SK-N-SH (cell line): ENCODE measurements at regions not wholly inside any gene's neighbourhood (a gene's known extent, or its start where the extent isn't known, plus 50 kb on each side); places are given as distances from the start of the nearest gene placed in this dataset.
"Not testable (repeated sequence)": the region's sequence is repeated elsewhere in the genome, so short reads cannot be mapped to it uniquely, and the experiment has no call there.

ENCODE experiments used
- CTCF ChIA-PET: fragments of 300-600, 350-600 bp; formaldehyde crosslinking; extraction: SDS; loops from one replicate; lab custom pipeline; 2021; lab: Yijun Ruan, JAX
- POLR2A ChIA-PET: fragments of 350-600 bp; sonication (Branson Sonifier 250); formaldehyde crosslinking; extraction: SDS; loops from one replicate; lab custom pipeline; 2020; ENCODE audit warnings: antibody characterized with exemption, inconsistent platforms; lab: Yijun Ruan, JAX
- DNase-seq: peaks from one replicate; pipeline ENCODE4 v3.0.0; 2012
- H2AFZ ChIP-seq: fragments of 200-600 bp; sonication (generic); 2 replicates; pipeline ENCODE4 v1.8.1; 2016; ENCODE audit warnings: antibody characterized with exemption, mild to moderate bottlenecking, low read depth
- H3F3A ChIP-seq: fragments of 200-600 bp; sonication (generic); replicated peaks from 2 replicates; pipeline ENCODE3; 2016; ENCODE audit warnings: antibody characterized with exemption, mild to moderate bottlenecking; ENCODE audit not compliant: insufficient read depth
- H3K27ac ChIP-seq, 2 experiments: fragments of 200-500 bp in 1 of 2; fragments of 200-600 bp in 1 of 2; sonication (Bioruptor generic) in 1 of 2; sonication (generic), shearing (Covaris generic) in 1 of 2; 2 replicates each; pipeline versions ENCODE4 v1.5.1 to v1.6.1; 2014 to 2016; ENCODE audit warnings: low read depth in 2 of 2, inconsistent platforms in 1 of 2, low read length in 1 of 2, mild to moderate bottlenecking in 1 of 2, mixed read lengths in 1 of 2
- H3K27me3 ChIP-seq: fragments of 200-600 bp; sonication (generic), shearing (Covaris generic); 2 replicates; pipeline ENCODE4 v1.6.1; 2016; ENCODE audit warnings: mixed run types; ENCODE audit not compliant: insufficient read depth
- H3K36me3 ChIP-seq, 2 experiments: fragments of 200-500 bp in 1 of 2; fragments of 200-600 bp in 1 of 2; sonication (Bioruptor generic) in 1 of 2; sonication (generic) in 1 of 2; replicated peaks in 1 of 2; 2 replicates each; pipeline versions ENCODE3 to v1.5.1; 2014 to 2016; ENCODE audit warnings: low read length in 1 of 2, mild to moderate bottlenecking in 1 of 2; ENCODE audit not compliant: insufficient read depth in 2 of 2, control insufficient read depth in 1 of 2
- H3K4me1 ChIP-seq, 2 experiments: fragments of 200-500 bp in 1 of 2; fragments of 200-600 bp in 1 of 2; sonication (Bioruptor generic) in 1 of 2; sonication (generic), shearing (Covaris generic) in 1 of 2; 2 replicates each; pipeline versions ENCODE4 v1.5.1 to v1.6.1; 2014 to 2016; ENCODE audit warnings: low read depth in 1 of 2, low read length in 1 of 2, mixed run types in 1 of 2; ENCODE audit not compliant: insufficient read depth in 2 of 2, control insufficient read depth in 1 of 2
- H3K4me2 ChIP-seq: fragments of 200-600 bp; sonication (generic), shearing (Covaris generic); 2 replicates; pipeline ENCODE4 v1.6.1; 2017; ENCODE audit warnings: mixed run types
- H3K4me3 ChIP-seq, 2 experiments: fragments of 200-500 bp in 1 of 2; fragments of 200-600 bp in 1 of 2; sonication (Bioruptor generic) in 1 of 2; sonication (generic), shearing (Covaris generic) in 1 of 2; 2 replicates each; pipeline versions ENCODE4 v1.5.1 to v1.8.1; 2014 to 2016; ENCODE audit warnings: low read depth in 2 of 2, inconsistent platforms in 1 of 2, low read length in 1 of 2, mild to moderate bottlenecking in 1 of 2, mixed read lengths in 1 of 2, moderate library complexity in 1 of 2
- H3K79me2 ChIP-seq: fragments of 200-600 bp; sonication (generic); 2 replicates; pipeline ENCODE4 v1.8.1; 2017; ENCODE audit warnings: mild to moderate bottlenecking; ENCODE audit not compliant: insufficient read depth
- H3K9ac ChIP-seq: fragments of 200-600 bp; sonication (generic); 2 replicates; pipeline ENCODE4 v1.6.1; 2017; ENCODE audit warnings: mixed run types
- H3K9me2 ChIP-seq: fragments of 200-600 bp; sonication (generic); 2 replicates; pipeline ENCODE4 v1.6.1; 2017; ENCODE audit warnings: mixed run types
- H3K9me3 ChIP-seq: fragments of 200-600 bp; sonication (generic); 2 replicates; pipeline ENCODE4 v1.6.1; 2017; ENCODE audit warnings: mixed run types, mild to moderate bottlenecking, moderate library complexity
- H4K20me1 ChIP-seq: fragments of 200-600 bp; sonication (generic); 2 replicates; pipeline ENCODE4 v1.6.1; 2017; ENCODE audit warnings: mild to moderate bottlenecking, mixed run types; ENCODE audit not compliant: insufficient read depth
- EP300 ChIP-seq, 2 experiments: IDR thresholded peaks; 2 replicates each; pipeline versions ENCODE4 v1.4.0 to v1.6.1; 2012; ENCODE audit warnings: borderline replicate concordance in 1 of 2, low read depth in 1 of 2, low read length in 1 of 2
- EZH2phosphoT487 ChIP-seq: fragments of 200-600 bp; sonication (generic); IDR thresholded peaks from 2 replicates; pipeline ENCODE4 v1.6.1; 2017; ENCODE audit warnings: low read depth, mixed run types, mild to moderate bottlenecking, antibody characterized with exemption, moderate library complexity, borderline replicate concordance
- FOXJ3 ChIP-seq: sonication (generic); formaldehyde crosslinking; IDR thresholded peaks from 2 replicates; pipeline ENCODE4 v1.5.1; 2020; ENCODE audit warnings: mild to moderate bottlenecking, missing genetic modification reagents
- GABPA ChIP-seq: IDR thresholded peaks from 2 replicates; pipeline ENCODE4 v1.4.0; 2012; ENCODE audit warnings: low read depth, mild to moderate bottlenecking
- MXI1 ChIP-seq: IDR thresholded peaks from 2 replicates; pipeline ENCODE4 v1.6.1; 2012; ENCODE audit warnings: mild to moderate bottlenecking, low read depth, low read length, improper control_type of control experiment
- RAD21 ChIP-seq: IDR thresholded peaks from 2 replicates; pipeline ENCODE4 v1.6.1; 2012; ENCODE audit warnings: mild to moderate bottlenecking, low read length
- RCOR1 ChIP-seq: fragments of 150-350 bp; IDR thresholded peaks from 2 replicates; pipeline ENCODE4 v1.6.1; 2017; ENCODE audit warnings: antibody characterized with exemption, low read length
- REST ChIP-seq: IDR thresholded peaks from 2 replicates; pipeline ENCODE4 v1.6.1; 2012; ENCODE audit warnings: mild to moderate bottlenecking, low read depth, low read length, moderate library complexity
- RFX5 ChIP-seq: IDR thresholded peaks from 2 replicates; pipeline ENCODE4 v1.6.1; 2012; ENCODE audit warnings: mild to moderate bottlenecking, improper control_type of control experiment, low read length
- RXRA ChIP-seq: IDR thresholded peaks from 2 replicates; pipeline ENCODE4 v1.4.0; 2012; ENCODE audit warnings: low read depth, mild to moderate bottlenecking, borderline replicate concordance
- TCF12 ChIP-seq: IDR thresholded peaks from 2 replicates; pipeline ENCODE4 v1.4.0; 2012
- USF2 ChIP-seq: fragments of 150-350 bp; IDR thresholded peaks from 2 replicates; pipeline ENCODE4 v1.6.1; 2017; ENCODE audit warnings: antibody characterized with exemption, low read length, low read depth, borderline replicate concordance
- YY1 ChIP-seq: IDR thresholded peaks from 2 replicates; pipeline ENCODE4 v1.4.0; 2012; ENCODE audit warnings: low read depth, mild to moderate bottlenecking
- WGBS: methylation state at CpG from one replicate; pipeline ENCODE4 v1.1.6; 2017; ENCODE audit warnings: low lambda C conversion rate; 5-methylcytosine and 5-hydroxymethylcytosine counted together
- TF ChIP-seq, protein P1 (sequence below): fragments of 200-600 bp; sonication (generic); IDR thresholded peaks from 2 replicates; pipeline ENCODE4 v1.6.1; 2017; ENCODE audit warnings: antibody characterized with exemption, mild to moderate bottlenecking, moderate library complexity
- TF ChIP-seq, protein P2 (sequence below): IDR thresholded peaks from 2 replicates; pipeline ENCODE4 v1.4.0; 2012; ENCODE audit warnings: low read depth, borderline replicate concordance
- TF ChIP-seq, protein P3 (sequence below): IDR thresholded peaks from 2 replicates; pipeline ENCODE4; 2012
- TF ChIP-seq, protein P4 (sequence below): fragments of 150-350 bp; IDR thresholded peaks from 2 replicates; pipeline ENCODE4 v1.6.1; 2016; ENCODE audit warnings: mild to moderate bottlenecking, low read depth, low read length
- TF ChIP-seq, protein P5 (sequence below): IDR thresholded peaks from 2 replicates; pipeline ENCODE4 v1.4.0; 2012; ENCODE audit warnings: low read depth

DNA sequence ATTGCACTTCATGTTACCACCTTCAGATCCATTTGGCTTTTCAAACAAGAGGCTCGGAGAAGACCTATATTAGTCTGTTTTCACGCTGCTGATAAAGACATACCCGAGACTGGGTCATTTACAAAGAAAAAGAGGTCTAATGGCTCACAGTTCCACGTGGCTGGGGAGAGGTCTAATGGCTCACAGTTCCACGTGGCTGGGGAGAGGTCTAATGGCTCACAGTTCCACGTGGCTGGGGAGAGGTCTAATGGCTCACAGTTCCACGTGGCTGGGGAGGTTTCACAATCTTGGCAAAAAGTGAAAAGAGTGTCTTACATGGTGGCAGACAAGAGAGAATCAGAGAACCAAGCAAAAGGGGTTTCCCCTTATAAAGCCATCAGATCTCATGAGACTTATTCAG is 268.0 kb downstream of the C16orf95 start:
- H3K9ac ChIP-seq, H3K9me2 ChIP-seq, H3K27ac ChIP-seq, H3F3A ChIP-seq, H3K36me3 ChIP-seq, H3K9me3 ChIP-seq, POLR2A ChIA-PET, H3K4me2 ChIP-seq, H4K20me1 ChIP-seq, H3K4me1 ChIP-seq, H2AFZ ChIP-seq, DNase-seq, H3K79me2 ChIP-seq, H3K4me3 ChIP-seq: not testable (repeated sequence)
- CTCF ChIA-PET: interaction anchor here (1.3 kb wide), 1 partner anchor 14 kb away, joined by 3 read pairs; no protein-coding TSS in a partner anchor
- H3K27me3 ChIP-seq: peaks cover 96% of the 10 kb centered on the region
- WGBS: 4% methylated on average over 7 of the region's 7 CpGs

DNA sequence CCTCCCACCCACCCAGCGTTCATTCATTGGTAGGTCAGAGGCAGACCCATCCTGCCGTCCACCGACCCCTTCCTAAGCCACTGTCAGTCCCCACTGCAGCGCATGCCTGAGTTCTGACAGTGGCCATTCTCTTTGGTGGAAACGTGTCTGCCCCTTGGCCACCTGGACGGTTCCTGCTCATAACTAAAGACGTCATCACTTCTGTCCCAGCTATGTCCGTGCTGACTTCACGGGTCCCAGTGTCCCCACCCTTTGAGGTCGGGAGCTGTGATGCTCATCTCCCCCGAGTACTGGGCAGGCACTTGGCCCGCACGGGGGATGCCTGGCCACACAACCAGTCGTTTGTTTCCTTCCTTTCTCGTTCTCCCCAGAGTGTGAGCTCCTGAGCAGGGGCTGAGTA is 267.1 kb downstream of the C16orf95 start:
- Histone ChIP-seq H3K4me2 (no peak overlapping the region), H3K9me3 (no peaks in the 10 kb centered on the region), H3K27ac (no peak overlapping the region), H3K27me3 (peaks cover 96% of the 10 kb centered on the region), H3K4me1 (no peaks in the 10 kb centered on the region), H3K9me2 (no peaks in the 10 kb centered on the region), H3F3A (peaks cover 6% of the 10 kb centered on the region), H3K9ac (no peak overlapping the region), H4K20me1 (peaks cover 4% of the 10 kb centered on the region), H2AFZ (no peak overlapping the region), H3K36me3 (no peaks in the 10 kb centered on the region), H3K4me3 (no peak overlapping the region), H3K79me2 (no peaks in the 10 kb centered on the region)
- 0% methylated on average over 6 of the region's 15 CpGs for WGBS
- no peak for DNase-seq
- POLR2A ChIA-PET: no interaction called here
- CTCF ChIA-PET: interaction anchor here (1.3 kb wide), 1 partner anchor 13 kb away, joined by 3 read pairs; no protein-coding TSS in a partner anchor
- TF ChIP-seq RFX5 (no peak), EP300 (IDR thresholded peaks at IDR 0.05; ENCODE audit: borderline replicate concordance in 1 of 2, low read depth in 1 of 2, low read length in 1 of 2) (no peak), USF2 (no peak), GABPA (no peak), TCF12 (no peak), REST (no peak), RXRA (no peak), FOXJ3 (CRISPR knock-in tag) (no peak), EZH2phosphoT487 (no peak), RCOR1 (no peak), RAD21 (no peak), YY1 (no peak), MXI1 (no peak)
- TF ChIP-seq, protein P1, sequence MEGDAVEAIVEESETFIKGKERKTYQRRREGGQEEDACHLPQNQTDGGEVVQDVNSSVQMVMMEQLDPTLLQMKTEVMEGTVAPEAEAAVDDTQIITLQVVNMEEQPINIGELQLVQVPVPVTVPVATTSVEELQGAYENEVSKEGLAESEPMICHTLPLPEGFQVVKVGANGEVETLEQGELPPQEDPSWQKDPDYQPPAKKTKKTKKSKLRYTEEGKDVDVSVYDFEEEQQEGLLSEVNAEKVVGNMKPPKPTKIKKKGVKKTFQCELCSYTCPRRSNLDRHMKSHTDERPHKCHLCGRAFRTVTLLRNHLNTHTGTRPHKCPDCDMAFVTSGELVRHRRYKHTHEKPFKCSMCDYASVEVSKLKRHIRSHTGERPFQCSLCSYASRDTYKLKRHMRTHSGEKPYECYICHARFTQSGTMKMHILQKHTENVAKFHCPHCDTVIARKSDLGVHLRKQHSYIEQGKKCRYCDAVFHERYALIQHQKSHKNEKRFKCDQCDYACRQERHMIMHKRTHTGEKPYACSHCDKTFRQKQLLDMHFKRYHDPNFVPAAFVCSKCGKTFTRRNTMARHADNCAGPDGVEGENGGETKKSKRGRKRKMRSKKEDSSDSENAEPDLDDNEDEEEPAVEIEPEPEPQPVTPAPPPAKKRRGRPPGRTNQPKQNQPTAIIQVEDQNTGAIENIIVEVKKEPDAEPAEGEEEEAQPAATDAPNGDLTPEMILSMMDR: no peak
- TF ChIP-seq, protein P2, sequence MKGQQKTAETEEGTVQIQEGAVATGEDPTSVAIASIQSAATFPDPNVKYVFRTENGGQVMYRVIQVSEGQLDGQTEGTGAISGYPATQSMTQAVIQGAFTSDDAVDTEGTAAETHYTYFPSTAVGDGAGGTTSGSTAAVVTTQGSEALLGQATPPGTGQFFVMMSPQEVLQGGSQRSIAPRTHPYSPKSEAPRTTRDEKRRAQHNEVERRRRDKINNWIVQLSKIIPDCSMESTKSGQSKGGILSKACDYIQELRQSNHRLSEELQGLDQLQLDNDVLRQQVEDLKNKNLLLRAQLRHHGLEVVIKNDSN: no peak
- TF ChIP-seq, protein P3, sequence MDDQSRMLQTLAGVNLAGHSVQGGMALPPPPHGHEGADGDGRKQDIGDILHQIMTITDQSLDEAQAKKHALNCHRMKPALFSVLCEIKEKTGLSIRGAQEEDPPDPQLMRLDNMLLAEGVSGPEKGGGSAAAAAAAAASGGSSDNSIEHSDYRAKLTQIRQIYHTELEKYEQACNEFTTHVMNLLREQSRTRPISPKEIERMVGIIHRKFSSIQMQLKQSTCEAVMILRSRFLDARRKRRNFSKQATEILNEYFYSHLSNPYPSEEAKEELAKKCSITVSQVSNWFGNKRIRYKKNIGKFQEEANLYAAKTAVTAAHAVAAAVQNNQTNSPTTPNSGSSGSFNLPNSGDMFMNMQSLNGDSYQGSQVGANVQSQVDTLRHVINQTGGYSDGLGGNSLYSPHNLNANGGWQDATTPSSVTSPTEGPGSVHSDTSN: no peak
- TF ChIP-seq, protein P4, sequence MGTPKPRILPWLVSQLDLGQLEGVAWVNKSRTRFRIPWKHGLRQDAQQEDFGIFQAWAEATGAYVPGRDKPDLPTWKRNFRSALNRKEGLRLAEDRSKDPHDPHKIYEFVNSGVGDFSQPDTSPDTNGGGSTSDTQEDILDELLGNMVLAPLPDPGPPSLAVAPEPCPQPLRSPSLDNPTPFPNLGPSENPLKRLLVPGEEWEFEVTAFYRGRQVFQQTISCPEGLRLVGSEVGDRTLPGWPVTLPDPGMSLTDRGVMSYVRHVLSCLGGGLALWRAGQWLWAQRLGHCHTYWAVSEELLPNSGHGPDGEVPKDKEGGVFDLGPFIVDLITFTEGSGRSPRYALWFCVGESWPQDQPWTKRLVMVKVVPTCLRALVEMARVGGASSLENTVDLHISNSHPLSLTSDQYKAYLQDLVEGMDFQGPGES: no peak
- TF ChIP-seq, protein P5, sequence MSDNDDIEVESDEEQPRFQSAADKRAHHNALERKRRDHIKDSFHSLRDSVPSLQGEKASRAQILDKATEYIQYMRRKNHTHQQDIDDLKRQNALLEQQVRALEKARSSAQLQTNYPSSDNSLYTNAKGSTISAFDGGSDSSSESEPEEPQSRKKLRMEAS: no peak
